ENCODE measurements at regions not wholly inside any gene's neighbourhood (a gene's known extent, or its start where the extent isn't known, plus 50 kb on each side); places are given as distances from the start of the nearest gene placed in this dataset.

- TF ChIP-seq, protein P1, sequence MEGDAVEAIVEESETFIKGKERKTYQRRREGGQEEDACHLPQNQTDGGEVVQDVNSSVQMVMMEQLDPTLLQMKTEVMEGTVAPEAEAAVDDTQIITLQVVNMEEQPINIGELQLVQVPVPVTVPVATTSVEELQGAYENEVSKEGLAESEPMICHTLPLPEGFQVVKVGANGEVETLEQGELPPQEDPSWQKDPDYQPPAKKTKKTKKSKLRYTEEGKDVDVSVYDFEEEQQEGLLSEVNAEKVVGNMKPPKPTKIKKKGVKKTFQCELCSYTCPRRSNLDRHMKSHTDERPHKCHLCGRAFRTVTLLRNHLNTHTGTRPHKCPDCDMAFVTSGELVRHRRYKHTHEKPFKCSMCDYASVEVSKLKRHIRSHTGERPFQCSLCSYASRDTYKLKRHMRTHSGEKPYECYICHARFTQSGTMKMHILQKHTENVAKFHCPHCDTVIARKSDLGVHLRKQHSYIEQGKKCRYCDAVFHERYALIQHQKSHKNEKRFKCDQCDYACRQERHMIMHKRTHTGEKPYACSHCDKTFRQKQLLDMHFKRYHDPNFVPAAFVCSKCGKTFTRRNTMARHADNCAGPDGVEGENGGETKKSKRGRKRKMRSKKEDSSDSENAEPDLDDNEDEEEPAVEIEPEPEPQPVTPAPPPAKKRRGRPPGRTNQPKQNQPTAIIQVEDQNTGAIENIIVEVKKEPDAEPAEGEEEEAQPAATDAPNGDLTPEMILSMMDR (conservative IDR thresholded peaks at IDR 0.05; ENCODE audit: low read length) = no peak
- no peak for TF ChIP-seq EZH2phosphoT487 (IDR thresholded peaks at IDR 0.05; ENCODE audit: borderline replicate concordance, low read depth, low read length)
Measured at GRCh38 chr1:55714230-55714629, 499.1 kb upstream of the USP24 start.
